HEK293T (cell line): ENCODE measurements at regions not wholly inside any gene's neighbourhood (a gene's known extent, or its start where the extent isn't known, plus 50 kb on each side); places are given as distances from the start of the nearest gene placed in this dataset.

Experiments
- CTCF ChIA-PET: fragments of 350-600 bp; formaldehyde crosslinking; extraction: SDS; loops from one replicate; lab custom pipeline; 2021; ENCODE audit warnings: antibody characterized with exemption, inconsistent platforms; lab: Yijun Ruan, JAX
- POLR2A ChIA-PET: fragments of 350-600 bp; formaldehyde crosslinking; extraction: SDS; loops from one replicate; lab custom pipeline; 2020; ENCODE audit warnings: antibody characterized with exemption, inconsistent platforms; lab: Yijun Ruan, JAX
- DNase-seq: peaks from one replicate; pipeline ENCODE4 v3.0.0; 2012; ENCODE audit warnings: mixed read lengths; ENCODE audit errors: extremely low spot score
- ARNT ChIP-seq: fragments of 450-650 bp; IDR thresholded peaks from 2 replicates; pipeline ENCODE4 v1.6.1; 2017; ENCODE audit warnings: mild to moderate bottlenecking
- BHLHE40 ChIP-seq: fragments of 450-650 bp; IDR thresholded peaks from 2 replicates; pipeline ENCODE4 v1.6.1; 2016; ENCODE audit warnings: mild to moderate bottlenecking, moderate library complexity, borderline replicate concordance
- CTBP1 ChIP-seq: fragments of 450-650 bp; IDR thresholded peaks from 2 replicates; pipeline ENCODE4 v1.6.1; 2016; ENCODE audit warnings: borderline replicate concordance
- ELF4 ChIP-seq: fragments of 450-650 bp; IDR thresholded peaks from 2 replicates; pipeline ENCODE4 v1.6.1; 2017; ENCODE audit warnings: antibody characterized with exemption
- FOXA1 ChIP-seq: fragments of 450-650 bp; IDR thresholded peaks from 2 replicates; pipeline ENCODE4 v1.6.1; 2016; ENCODE audit warnings: mild to moderate bottlenecking
- FOXK2 ChIP-seq: fragments of 450-650 bp; IDR thresholded peaks from 2 replicates; pipeline ENCODE4 v1.6.1; 2016; ENCODE audit warnings: mild to moderate bottlenecking
- FOXM1 ChIP-seq: fragments of 450-650 bp; IDR thresholded peaks from 2 replicates; pipeline ENCODE4 v1.6.1; 2017; ENCODE audit warnings: mild to moderate bottlenecking, borderline replicate concordance
- HDGF ChIP-seq: fragments of 450-650 bp; IDR thresholded peaks from 2 replicates; pipeline ENCODE4 v1.6.1; 2017; ENCODE audit warnings: antibody characterized with exemption, borderline replicate concordance
- L3MBTL2 ChIP-seq: fragments of 450-650 bp; conservative IDR thresholded peaks from 2 replicates; pipeline ENCODE4 v1.6.1; 2016; ENCODE audit warnings: mild to moderate bottlenecking
- LEF1 ChIP-seq: fragments of 450-650 bp; IDR thresholded peaks from 2 replicates; pipeline ENCODE4 v1.6.1; 2017; ENCODE audit warnings: mild to moderate bottlenecking, borderline replicate concordance
- NFRKB ChIP-seq: fragments of 450-650 bp; IDR thresholded peaks from 2 replicates; pipeline ENCODE4 v1.6.1; 2016; ENCODE audit warnings: mild to moderate bottlenecking, moderate library complexity
- SP1 ChIP-seq: fragments of 450-650 bp; IDR thresholded peaks from 2 replicates; pipeline ENCODE4 v1.6.1; 2017
- SUZ12 ChIP-seq: fragments of 450-650 bp; IDR thresholded peaks from 2 replicates; pipeline ENCODE4 v1.6.1; 2016; ENCODE audit warnings: mild to moderate bottlenecking
- TARDBP ChIP-seq: fragments of 450-650 bp; IDR thresholded peaks from 2 replicates; pipeline ENCODE4 v1.6.1; 2016
- ZNF384 ChIP-seq: fragments of 450-650 bp; IDR thresholded peaks from 2 replicates; pipeline ENCODE4 v1.6.1; 2016
- TF ChIP-seq, protein P1 (sequence below): fragments of 450-650 bp; IDR thresholded peaks from 2 replicates; pipeline ENCODE4 v1.6.1; 2016

DNA sequence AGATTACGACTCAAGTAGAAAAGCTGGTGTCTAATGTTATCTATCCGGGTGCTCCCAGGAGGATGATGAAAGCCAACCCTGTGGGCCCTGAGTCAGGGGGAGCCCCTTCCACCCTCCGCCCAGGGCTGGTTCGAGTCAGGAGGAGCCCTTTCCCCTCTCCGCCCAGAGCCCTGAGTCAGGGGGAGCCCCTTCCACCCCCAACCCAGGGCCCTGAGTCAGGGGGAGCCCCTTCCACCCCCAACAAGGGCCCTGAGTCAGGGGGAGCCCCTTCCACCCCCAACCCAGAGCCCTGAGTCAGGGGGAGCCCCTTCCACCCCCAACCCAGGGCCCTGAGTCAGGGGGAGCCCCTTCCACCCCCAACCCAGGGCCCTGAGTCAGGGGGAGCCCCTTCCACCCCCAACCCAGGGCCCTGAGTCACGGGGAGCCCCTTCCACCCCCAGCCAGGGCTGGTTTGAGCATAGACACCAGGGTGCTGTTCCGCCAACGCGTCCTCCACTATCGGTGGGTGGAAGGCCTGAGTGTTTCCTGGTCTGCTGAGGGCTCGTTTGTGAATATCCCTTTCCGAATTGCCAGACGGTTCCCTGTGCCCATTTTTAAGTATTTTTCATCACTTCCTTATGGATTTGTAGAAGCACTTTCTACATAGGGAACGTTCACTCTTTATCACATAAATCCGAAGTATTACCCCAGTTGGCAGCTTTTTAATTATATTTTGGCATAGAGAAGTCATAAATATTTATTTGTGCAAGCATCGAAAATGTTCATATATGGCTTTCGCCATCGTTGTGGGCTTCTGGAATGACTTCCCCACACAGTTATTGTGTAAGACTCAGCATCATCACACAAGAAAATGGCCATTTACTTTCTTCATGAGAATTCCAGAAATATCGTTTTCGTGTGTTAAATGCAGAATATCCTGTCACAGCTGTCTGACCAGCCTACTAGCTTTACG, 380.6 kb downstream of the BRD1 start:
- DNase-seq: no peak
- ChIA-PET CTCF (no interaction called here), POLR2A (no interaction called here)
- TF ChIP-seq FOXK2 (no peak), ZNF384 (no peak), ARNT (no peak), NFRKB (no peak), FOXA1 (no peak), L3MBTL2 (no peak), FOXM1 (no peak), HDGF (no peak), LEF1 (no peak)
- TF ChIP-seq, protein P1, sequence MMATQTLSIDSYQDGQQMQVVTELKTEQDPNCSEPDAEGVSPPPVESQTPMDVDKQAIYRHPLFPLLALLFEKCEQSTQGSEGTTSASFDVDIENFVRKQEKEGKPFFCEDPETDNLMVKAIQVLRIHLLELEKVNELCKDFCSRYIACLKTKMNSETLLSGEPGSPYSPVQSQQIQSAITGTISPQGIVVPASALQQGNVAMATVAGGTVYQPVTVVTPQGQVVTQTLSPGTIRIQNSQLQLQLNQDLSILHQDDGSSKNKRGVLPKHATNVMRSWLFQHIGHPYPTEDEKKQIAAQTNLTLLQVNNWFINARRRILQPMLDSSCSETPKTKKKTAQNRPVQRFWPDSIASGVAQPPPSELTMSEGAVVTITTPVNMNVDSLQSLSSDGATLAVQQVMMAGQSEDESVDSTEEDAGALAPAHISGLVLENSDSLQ: no peak

DNA sequence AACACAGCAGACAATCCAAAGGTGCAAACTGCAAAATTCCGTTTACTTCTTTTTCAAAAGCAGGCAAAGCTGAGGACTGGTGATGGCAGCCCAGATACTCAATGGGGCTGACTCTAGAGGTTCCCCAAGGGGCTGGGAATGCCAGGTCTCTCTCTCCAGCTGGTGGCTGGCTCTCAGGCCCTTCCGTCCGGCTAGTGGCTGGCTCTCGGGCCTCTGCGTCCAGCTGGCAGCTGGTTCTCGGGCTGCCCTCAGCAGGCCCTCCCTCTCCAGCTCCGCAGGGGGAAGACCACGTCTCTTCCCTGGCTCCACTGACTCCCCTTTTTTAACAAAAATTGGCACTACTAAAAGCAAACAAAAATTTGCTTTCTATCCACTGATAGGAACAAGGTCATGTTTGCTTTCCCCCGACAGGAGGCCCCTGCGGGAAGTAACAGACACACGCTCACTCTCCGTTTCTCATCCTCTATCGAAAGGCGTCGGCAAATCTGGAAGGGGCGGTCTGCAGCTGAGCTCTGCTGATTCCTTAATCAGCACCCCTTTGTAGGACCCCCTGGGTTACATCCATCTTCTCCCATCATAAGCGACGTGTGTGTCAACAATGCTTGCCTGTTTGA, 381.4 kb downstream of the BRD1 start:
- ChIA-PET CTCF (interaction anchor here (0.6 kb wide), 1 partner anchor 16 kb away, joined by 3 read pairs; no protein-coding TSS in a partner anchor), POLR2A (no interaction called here)
- no peak for DNase-seq
- TF ChIP-seq SP1 (no peak), CTBP1 (no peak), ELF4 (no peak), L3MBTL2 (no peak), FOXK2 (no peak), BHLHE40 (no peak), ARNT (no peak), SUZ12 (no peak), TARDBP (no peak), FOXA1 (no peak), NFRKB (no peak), FOXM1 (no peak), LEF1 (no peak), HDGF (no peak), ZNF384 (no peak)
- TF ChIP-seq, protein P1: no peak

DNA sequence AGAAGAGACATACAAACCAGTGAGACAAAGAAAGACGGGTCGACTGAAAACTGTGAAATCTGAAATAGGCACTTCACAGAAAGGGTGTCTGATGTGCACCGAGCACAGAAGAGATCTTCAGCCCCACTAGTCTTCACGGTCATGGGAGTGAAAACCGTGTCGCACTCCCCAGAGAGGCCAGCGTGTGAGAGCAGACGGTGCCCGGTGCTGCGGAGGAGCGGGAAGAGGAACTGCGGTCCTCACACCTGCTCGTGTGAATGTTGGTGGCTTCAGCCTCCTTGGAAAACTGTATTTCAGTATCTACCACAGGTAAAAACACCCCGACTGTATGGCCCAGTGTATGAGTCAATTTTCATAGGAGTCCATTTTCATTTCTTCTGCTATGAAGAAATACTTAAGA, 382.9 kb downstream of the BRD1 start:
- POLR2A ChIA-PET: no interaction called here
- CTCF ChIA-PET: no interaction called here
- TF ChIP-seq TARDBP (no peak), LEF1 (no peak), FOXA1 (no peak), CTBP1 (no peak), NFRKB (no peak), ELF4 (no peak), ARNT (no peak), SP1 (no peak), BHLHE40 (no peak), L3MBTL2 (no peak), FOXM1 (no peak)
- DNase-seq: no peak

DNA sequence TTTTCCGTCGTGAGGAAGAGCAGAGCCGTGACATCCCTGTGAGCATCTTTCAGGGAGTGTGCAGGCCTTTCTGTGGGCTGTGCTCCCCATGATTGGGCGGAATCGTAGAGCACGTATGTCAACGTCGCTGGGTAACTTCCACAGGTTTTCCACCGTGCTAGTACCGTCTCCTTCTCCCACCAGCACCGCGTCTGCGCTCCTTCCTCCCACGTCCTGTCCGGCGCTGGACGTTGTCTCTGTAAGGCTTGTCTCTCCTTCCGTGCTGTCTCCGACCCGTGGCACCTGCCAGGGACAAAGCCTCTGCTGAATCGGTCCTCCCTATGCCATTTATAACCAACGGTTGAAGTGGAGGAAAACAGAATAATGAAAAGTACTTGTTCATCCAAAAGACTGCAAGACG, 386.7 kb downstream of the BRD1 start:
- ChIA-PET POLR2A (no interaction called here), CTCF (no interaction called here)
- TF ChIP-seq TARDBP: no peak
- TF ChIP-seq, protein P1: no peak
- TF ChIP-seq ZNF384: no peak
- no peak for TF ChIP-seq FOXK2
- TF ChIP-seq FOXM1: no peak
- TF ChIP-seq HDGF: no peak
- TF ChIP-seq SP1: no peak
- TF ChIP-seq CTBP1: no peak
- no peak for TF ChIP-seq L3MBTL2
- no peak for TF ChIP-seq NFRKB
- no peak for TF ChIP-seq FOXA1
- no peak for TF ChIP-seq ARNT
- no peak for TF ChIP-seq ELF4
- TF ChIP-seq BHLHE40: no peak
- no peak for TF ChIP-seq LEF1
- no peak for TF ChIP-seq SUZ12
- DNase-seq: no peak

DNA sequence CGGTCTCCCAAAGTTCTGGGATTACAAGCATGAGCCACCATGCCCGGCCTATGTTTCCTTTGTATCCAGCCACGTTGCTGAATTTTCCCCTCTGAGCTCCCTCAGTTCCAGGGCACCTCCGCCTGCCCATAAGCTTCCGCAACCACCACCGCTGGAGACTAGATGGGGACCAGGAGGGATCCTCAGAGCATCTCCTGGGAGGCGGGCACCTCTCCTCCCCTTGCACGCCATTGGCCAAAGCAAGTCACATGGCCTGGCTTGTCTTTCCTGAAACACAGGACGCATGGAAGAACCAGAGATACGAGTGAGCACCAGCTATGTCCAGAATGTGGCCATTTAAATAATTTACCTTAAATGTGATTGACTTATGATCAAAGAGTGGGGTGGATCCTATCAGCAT, 388.3 kb downstream of the BRD1 start:
- no peak for DNase-seq
- ChIA-PET POLR2A (no interaction called here), CTCF (no interaction called here)
- TF ChIP-seq L3MBTL2 (no peak), CTBP1 (no peak), HDGF (no peak), FOXM1 (no peak), TARDBP (no peak)
- TF ChIP-seq, protein P1: no peak
